KMS-11 (cell line): ENCODE measurements at regions not wholly inside any gene's neighbourhood (a gene's known extent, or its start where the extent isn't known, plus 50 kb on each side); places are given as distances from the start of the nearest gene placed in this dataset.
"Not testable (repeated sequence)": the region's sequence is repeated elsewhere in the genome, so short reads cannot be mapped to it uniquely, and the experiment has no call there.

Experiments used
- H2AFZ ChIP-seq: fragments of 200-600 bp; sonication (generic); 2 replicates; pipeline ENCODE4 v1.6.1; 2016; ENCODE audit warnings: antibody characterized with exemption, mixed run types, low read depth
- H3K27ac ChIP-seq: fragments of 200-600 bp; sonication (generic); 2 replicates; pipeline ENCODE4 v1.6.1; 2016; ENCODE audit warnings: mild to moderate bottlenecking, mixed run types
- H3K27me3 ChIP-seq: fragments of 200-600 bp; sonication (generic); 2 replicates; pipeline ENCODE4 v1.6.1; 2017; ENCODE audit warnings: mild to moderate bottlenecking, low read depth, mixed run types, moderate library complexity; ENCODE audit not compliant: insufficient read depth
- H3K36me3 ChIP-seq: fragments of 200-600 bp; sonication (generic); 2 replicates; pipeline ENCODE4 v1.6.1; 2017; ENCODE audit warnings: mild to moderate bottlenecking, mixed run types; ENCODE audit not compliant: insufficient read depth
- H3K4me1 ChIP-seq: fragments of 200-600 bp; sonication (generic); 2 replicates; pipeline ENCODE4 v1.6.1; 2016; ENCODE audit warnings: mild to moderate bottlenecking, low read depth, mixed run types; ENCODE audit not compliant: poor library complexity, severe bottlenecking
- H3K4me2 ChIP-seq: fragments of 200-600 bp; sonication (generic); 2 replicates; pipeline ENCODE4 v1.7.0; 2016; ENCODE audit warnings: mild to moderate bottlenecking, mixed run types
- H3K4me3 ChIP-seq: fragments of 200-600 bp; sonication (generic); IDR thresholded peaks from 2 replicates; pipeline ENCODE4 v1.6.1; 2017; ENCODE audit warnings: low read depth, low read length, mixed read lengths; ENCODE audit not compliant: insufficient read depth
- H3K79me2 ChIP-seq: fragments of 200-600 bp; sonication (generic); 2 replicates; pipeline ENCODE4 v1.6.1; 2016; ENCODE audit warnings: low read depth, mixed run types; ENCODE audit not compliant: insufficient read depth
- H3K9ac ChIP-seq: fragments of 200-600 bp; sonication (generic); 2 replicates; pipeline ENCODE4 v1.6.1; 2016; ENCODE audit warnings: mild to moderate bottlenecking, mixed run types
- H4K20me1 ChIP-seq: fragments of 200-600 bp; sonication (generic); 2 replicates; pipeline ENCODE4 v1.6.1; 2016; ENCODE audit warnings: mild to moderate bottlenecking, mixed run types; ENCODE audit not compliant: insufficient read depth
- CTCF ChIP-seq: fragments of 200-600 bp; sonication (generic); conservative IDR thresholded peaks from 2 replicates; pipeline ENCODE4 v1.6.1; 2017; ENCODE audit warnings: low read depth, mild to moderate bottlenecking, antibody characterized with exemption, low read length, moderate library complexity, mixed read lengths

- Histone ChIP-seq H2AFZ (no peak overlapping the region), H3K4me3 (no peak overlapping the region), H3K36me3 (no peaks in the 10 kb centered on the region), H3K27ac (no peak overlapping the region), H3K79me2 (no peaks in the 10 kb centered on the region), H3K9ac (no peak overlapping the region), H4K20me1 (no peaks in the 10 kb centered on the region), H3K4me2 (no peak overlapping the region), H3K27me3 (no peaks in the 10 kb centered on the region), H3K4me1 (no peaks in the 10 kb centered on the region)
- no peak for TF ChIP-seq CTCF
Observed at GRCh38 chr12:46965137-46965536, 114.3 kb upstream of the PCED1B start.

DNA sequence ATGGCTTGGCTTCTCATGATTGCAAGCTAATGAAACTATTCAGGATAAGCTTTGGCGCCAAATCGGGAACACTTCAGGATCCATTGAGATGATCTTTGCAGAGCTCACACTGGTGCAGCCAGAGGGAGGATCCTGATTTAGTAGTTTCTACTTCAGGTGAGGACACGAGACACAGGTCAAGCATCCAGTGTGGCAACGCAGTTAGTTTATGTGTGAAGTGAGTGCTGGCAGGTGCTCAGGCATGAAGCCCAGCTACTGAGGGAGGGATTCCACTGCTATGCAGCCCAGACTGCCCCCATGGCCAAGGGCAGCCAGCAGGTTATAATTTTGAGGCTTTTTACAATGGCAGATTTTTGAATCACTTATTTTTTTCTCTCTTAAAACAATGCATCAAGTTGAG is 113.5 kb upstream of the PCED1B start:
- TF ChIP-seq CTCF = no peak
- no peak overlapping the region for H3K27ac ChIP-seq
- no peak overlapping the region for H3K4me3 ChIP-seq
- H3K36me3 ChIP-seq = no peaks in the 10 kb centered on the region
- H3K9ac ChIP-seq = no peak overlapping the region
- H3K4me1 ChIP-seq = no peaks in the 10 kb centered on the region
- no peaks in the 10 kb centered on the region for H4K20me1 ChIP-seq
- H3K79me2 ChIP-seq = no peaks in the 10 kb centered on the region
- H3K4me2 ChIP-seq = no peak overlapping the region
- H2AFZ ChIP-seq = no peak overlapping the region
- H3K27me3 ChIP-seq = no peaks in the 10 kb centered on the region

DNA sequence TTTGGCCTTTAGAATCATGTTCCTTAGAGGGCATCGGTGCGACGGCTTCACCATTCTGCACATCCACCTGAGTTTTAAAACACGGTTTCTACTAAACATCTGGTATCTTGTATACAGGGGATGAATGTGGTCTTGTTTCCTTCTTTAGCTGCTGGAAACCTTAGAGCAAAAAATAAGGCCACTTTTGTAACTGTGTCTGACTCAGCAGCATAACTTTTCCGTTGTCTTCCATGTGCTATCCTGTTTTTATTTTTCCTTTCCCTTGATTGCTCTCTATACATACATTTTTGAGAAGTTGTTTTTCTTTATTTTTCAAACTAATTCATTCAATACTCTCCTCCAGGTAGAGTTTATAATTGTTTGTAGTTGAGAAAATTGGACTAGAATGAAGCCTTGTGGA is 108.8 kb upstream of the PCED1B start:
- Histone ChIP-seq H3K79me2 (no peaks in the 10 kb centered on the region), H4K20me1 (no peaks in the 10 kb centered on the region), H2AFZ (no peak overlapping the region), H3K4me2 (no peak overlapping the region), H3K4me3 (no peak overlapping the region), H3K9ac (no peak overlapping the region), H3K27ac (no peak overlapping the region), H3K36me3 (no peaks in the 10 kb centered on the region), H3K4me1 (no peaks in the 10 kb centered on the region), H3K27me3 (no peaks in the 10 kb centered on the region)
- TF ChIP-seq CTCF = no peak

GRCh38 chr12:46973937-46974336 is 105.5 kb upstream of the PCED1B start:
- not testable (repeated sequence) for H3K27me3 ChIP-seq, H3K9ac ChIP-seq, H3K4me3 ChIP-seq, H2AFZ ChIP-seq, H3K79me2 ChIP-seq, H3K27ac ChIP-seq, H3K4me2 ChIP-seq, H3K4me1 ChIP-seq, H4K20me1 ChIP-seq, H3K36me3 ChIP-seq

GRCh38 chr12:46977871-46978375 is 101.5 kb upstream of the PCED1B start:
- TF ChIP-seq CTCF = no peak
- no peaks in the 10 kb centered on the region for H3K27me3 ChIP-seq
- H3K4me3 ChIP-seq = no peak overlapping the region
- no peaks in the 10 kb centered on the region for H3K36me3 ChIP-seq
- H4K20me1 ChIP-seq = no peaks in the 10 kb centered on the region
- no peaks in the 10 kb centered on the region for H3K79me2 ChIP-seq
- H3K27ac ChIP-seq = no peak overlapping the region
- H3K4me2 ChIP-seq = no peak overlapping the region
- H3K4me1 ChIP-seq = no peaks in the 10 kb centered on the region
- no peak overlapping the region for H2AFZ ChIP-seq
- H3K9ac ChIP-seq = no peak overlapping the region
